Upper lobe of left lung (tissue), 4 donors: ENCODE measurements at regions not wholly inside any gene's neighbourhood (a gene's known extent, or its start where the extent isn't known, plus 50 kb on each side); places are given as distances from the start of the nearest gene placed in this dataset.

ENCODE experiments used
- POLR2A ChIP-seq, 4 donors: fragments of 450-650 bp; IDR thresholded peaks; one replicate each; pipeline ENCODE4 v1.5.1; 2016 to 2017; ENCODE audit warnings: antibody characterized with exemption in 4 of 4, mild to moderate bottlenecking in 2 of 4
- POLR2AphosphoS5 ChIP-seq, 2 donors: sonication (generic); formaldehyde crosslinking; IDR thresholded peaks; one replicate each; pipeline ENCODE4 v1.5.1; 2017; ENCODE audit warnings: antibody characterized with exemption in 2 of 2
- TF ChIP-seq, protein P1 (sequence below), 6 experiments: fragments of 450-650 bp in 4 of 6; fragments of 200-600 bp in 2 of 6; sonication (generic) in 2 of 6; IDR thresholded peaks; one replicate each; pipeline ENCODE4 v1.5.1; 2016 to 2019; ENCODE audit warnings: antibody characterized with exemption in 6 of 6

GRCh38 chr6:43901733-43902230, 131.8 kb downstream of the VEGFA start:
- TF ChIP-seq, protein P1, sequence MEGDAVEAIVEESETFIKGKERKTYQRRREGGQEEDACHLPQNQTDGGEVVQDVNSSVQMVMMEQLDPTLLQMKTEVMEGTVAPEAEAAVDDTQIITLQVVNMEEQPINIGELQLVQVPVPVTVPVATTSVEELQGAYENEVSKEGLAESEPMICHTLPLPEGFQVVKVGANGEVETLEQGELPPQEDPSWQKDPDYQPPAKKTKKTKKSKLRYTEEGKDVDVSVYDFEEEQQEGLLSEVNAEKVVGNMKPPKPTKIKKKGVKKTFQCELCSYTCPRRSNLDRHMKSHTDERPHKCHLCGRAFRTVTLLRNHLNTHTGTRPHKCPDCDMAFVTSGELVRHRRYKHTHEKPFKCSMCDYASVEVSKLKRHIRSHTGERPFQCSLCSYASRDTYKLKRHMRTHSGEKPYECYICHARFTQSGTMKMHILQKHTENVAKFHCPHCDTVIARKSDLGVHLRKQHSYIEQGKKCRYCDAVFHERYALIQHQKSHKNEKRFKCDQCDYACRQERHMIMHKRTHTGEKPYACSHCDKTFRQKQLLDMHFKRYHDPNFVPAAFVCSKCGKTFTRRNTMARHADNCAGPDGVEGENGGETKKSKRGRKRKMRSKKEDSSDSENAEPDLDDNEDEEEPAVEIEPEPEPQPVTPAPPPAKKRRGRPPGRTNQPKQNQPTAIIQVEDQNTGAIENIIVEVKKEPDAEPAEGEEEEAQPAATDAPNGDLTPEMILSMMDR (IDR thresholded peaks at IDR 0.05): no peak
- TF ChIP-seq POLR2A (IDR thresholded peaks at IDR 0.05) (no peak), POLR2AphosphoS5 (IDR thresholded peaks at IDR 0.05) (no peak)
